Kidney epithelial cell (primary cell): ENCODE measurements at regions not wholly inside any gene's neighbourhood (a gene's known extent, or its start where the extent isn't known, plus 50 kb on each side); places are given as distances from the start of the nearest gene placed in this dataset.

ENCODE experiments used
- DNase-seq: peaks from one replicate; pipeline ENCODE4 v3.0.0-alpha.2; 2010; ENCODE audit warnings: low read depth
- H3K27me3 ChIP-seq: 2 replicates; pipeline ENCODE4 v1.6.0; 2011; ENCODE audit warnings: low read length; ENCODE audit not compliant: control insufficient read depth, insufficient read depth
- H3K36me3 ChIP-seq: 2 replicates; pipeline ENCODE4 v1.5.1; 2011; ENCODE audit warnings: low read length; ENCODE audit not compliant: control insufficient read depth, insufficient read depth
- H3K4me3 ChIP-seq: 2 replicates; pipeline ENCODE4 v1.5.1; 2011; ENCODE audit warnings: low read depth, mild to moderate bottlenecking, control low read depth, low read length
- TF ChIP-seq, protein P1 (sequence below): IDR thresholded peaks from 2 replicates; pipeline ENCODE4 v1.5.1; 2011; ENCODE audit warnings: mild to moderate bottlenecking, moderate library complexity, low read length, control low read depth, inconsistent platforms; ENCODE audit not compliant: insufficient read depth, poor library complexity, severe bottlenecking

DNA sequence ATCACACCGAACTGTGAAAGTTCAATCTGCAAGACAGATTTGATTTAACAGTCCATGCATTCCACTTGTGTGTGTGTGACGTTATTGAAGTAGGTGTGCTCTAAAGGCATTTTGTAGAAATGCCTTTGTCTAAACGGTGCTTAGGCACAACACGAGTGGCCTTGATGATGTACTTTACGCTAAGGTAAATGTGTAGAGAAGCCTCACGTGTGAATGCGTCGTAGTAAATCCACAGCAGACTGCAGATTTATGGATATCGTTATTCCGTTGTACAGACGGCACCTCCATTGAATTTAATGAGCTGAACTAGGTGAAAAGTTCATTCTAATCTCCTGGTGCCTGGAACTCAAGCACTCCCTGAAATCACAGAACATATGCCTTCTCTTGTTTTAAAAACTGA is 202.8 kb upstream of the STXBP6 start:
- Histone ChIP-seq H3K4me3 (no peak overlapping the region), H3K36me3 (no peaks in the 10 kb centered on the region), H3K27me3 (no peaks in the 10 kb centered on the region)
- TF ChIP-seq, protein P1, sequence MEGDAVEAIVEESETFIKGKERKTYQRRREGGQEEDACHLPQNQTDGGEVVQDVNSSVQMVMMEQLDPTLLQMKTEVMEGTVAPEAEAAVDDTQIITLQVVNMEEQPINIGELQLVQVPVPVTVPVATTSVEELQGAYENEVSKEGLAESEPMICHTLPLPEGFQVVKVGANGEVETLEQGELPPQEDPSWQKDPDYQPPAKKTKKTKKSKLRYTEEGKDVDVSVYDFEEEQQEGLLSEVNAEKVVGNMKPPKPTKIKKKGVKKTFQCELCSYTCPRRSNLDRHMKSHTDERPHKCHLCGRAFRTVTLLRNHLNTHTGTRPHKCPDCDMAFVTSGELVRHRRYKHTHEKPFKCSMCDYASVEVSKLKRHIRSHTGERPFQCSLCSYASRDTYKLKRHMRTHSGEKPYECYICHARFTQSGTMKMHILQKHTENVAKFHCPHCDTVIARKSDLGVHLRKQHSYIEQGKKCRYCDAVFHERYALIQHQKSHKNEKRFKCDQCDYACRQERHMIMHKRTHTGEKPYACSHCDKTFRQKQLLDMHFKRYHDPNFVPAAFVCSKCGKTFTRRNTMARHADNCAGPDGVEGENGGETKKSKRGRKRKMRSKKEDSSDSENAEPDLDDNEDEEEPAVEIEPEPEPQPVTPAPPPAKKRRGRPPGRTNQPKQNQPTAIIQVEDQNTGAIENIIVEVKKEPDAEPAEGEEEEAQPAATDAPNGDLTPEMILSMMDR, result no peak
- DNase-seq, result no peak

DNA sequence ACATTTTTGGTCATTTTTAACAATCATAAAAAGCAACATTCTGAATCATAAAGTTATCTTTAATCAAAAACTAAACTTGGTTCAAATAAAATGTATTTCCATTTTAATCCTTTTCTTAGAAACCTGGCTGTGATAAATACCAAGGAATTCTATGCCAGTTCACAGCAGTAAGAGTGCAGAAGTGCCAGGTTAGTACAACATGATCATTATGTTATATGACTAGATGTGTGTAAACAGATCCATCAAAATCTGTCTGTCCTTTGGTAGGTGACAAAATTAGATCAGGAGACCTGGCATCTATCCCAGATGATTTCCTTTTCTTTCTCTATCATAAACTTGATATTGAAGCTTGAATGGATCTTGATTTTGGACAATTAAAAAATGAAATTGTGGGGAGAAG is 200.6 kb upstream of the STXBP6 start:
- no peak overlapping the region for H3K4me3 ChIP-seq
- DNase-seq, result no peak

DNA sequence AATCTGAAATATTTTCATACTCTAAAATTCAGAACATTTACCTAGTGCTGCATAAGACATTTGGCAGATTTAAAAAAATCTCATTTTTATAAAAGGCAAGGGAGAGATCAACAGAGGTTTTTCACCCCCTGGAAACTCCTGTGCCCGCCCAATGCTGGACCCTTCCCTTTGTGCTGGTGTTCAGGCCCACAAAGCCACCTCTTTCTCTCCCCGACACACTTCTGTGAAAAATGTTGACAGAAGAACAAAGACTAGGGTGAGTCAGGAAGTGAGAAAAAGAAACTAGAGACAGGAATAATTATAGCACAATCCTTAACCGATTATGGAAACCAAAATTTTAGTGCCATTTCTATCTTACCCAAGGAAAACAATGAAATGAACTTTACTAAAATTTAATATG is 197.7 kb upstream of the STXBP6 start:
- Histone ChIP-seq H3K27me3 (no peaks in the 10 kb centered on the region), H3K36me3 (no peaks in the 10 kb centered on the region), H3K4me3 (no peak overlapping the region)
- TF ChIP-seq, protein P1, result no peak
- no peak for DNase-seq

More for the DNA sequence above, 200.6 kb upstream of the STXBP6 start:
- Histone ChIP-seq H3K27me3 (no peaks in the 10 kb centered on the region), H3K36me3 (no peaks in the 10 kb centered on the region)
- TF ChIP-seq, protein P1, result no peak

DNA sequence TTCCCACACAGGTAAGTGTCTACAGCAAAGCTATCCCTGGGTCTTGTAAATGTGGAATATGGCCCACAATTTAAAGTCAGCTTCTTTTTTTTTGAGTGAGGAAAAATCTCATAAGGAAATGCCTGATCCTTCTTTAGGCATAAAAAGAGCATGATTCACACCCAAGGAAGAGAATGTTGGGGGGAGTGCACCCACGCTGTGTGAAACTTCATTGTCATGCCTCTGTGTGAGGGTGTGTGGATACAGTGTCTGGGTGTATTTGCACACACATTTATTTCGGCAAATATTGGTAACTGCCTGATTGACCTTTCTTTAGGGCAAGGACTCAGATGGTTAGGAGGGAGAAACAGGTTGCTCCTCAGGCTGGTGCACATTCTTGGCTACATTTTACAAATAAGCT is 196.8 kb upstream of the STXBP6 start:
- Histone ChIP-seq H3K27me3 (no peaks in the 10 kb centered on the region), H3K4me3 (no peak overlapping the region), H3K36me3 (no peaks in the 10 kb centered on the region)
- TF ChIP-seq, protein P1, result no peak
- no peak for DNase-seq

DNA sequence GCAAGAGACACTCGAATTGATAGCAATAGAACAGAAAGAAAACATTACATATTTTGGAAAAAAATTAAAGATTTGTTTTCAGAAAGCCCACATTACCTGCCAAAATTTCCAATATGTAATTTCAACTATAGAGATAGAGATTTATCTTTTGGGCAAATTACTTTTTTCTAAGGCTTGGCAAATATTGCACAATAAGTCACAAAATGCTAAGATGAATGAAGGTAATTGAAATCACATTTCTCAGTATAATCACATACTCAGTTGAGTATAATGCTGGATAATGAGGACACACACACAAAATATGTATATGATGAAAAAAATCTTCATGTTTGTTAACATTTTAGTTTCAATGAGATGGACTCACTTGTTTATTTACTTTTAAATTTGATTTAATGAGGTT is 189.2 kb upstream of the STXBP6 start:
- Histone ChIP-seq H3K4me3 (no peak overlapping the region), H3K36me3 (no peaks in the 10 kb centered on the region), H3K27me3 (no peaks in the 10 kb centered on the region)
- TF ChIP-seq, protein P1, result no peak
- DNase-seq, result no peak

DNA sequence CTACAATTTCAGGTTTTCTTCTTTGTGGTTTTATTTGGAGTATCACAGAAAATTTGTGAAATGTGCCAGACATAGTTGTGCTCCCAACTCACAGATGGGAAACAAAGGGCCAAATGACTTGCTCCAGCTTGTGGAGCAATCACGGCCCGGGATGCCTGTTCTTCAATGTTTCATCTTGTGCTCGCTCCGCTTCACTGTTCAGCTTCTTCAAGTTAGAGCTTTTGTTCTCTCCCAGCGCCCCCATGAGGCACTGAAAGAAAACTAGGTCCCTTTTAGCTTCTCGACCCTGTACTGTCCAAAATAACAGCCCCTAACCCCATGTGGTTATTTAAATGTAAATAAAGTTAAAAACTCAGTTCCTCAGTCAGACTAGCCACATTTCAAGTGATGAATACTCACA is 187.9 kb upstream of the STXBP6 start:
- TF ChIP-seq, protein P1, result peak; percentile 24
- no peaks in the 10 kb centered on the region for H3K36me3 ChIP-seq
- no peak for DNase-seq
- no peak overlapping the region for H3K4me3 ChIP-seq
- H3K27me3 ChIP-seq, result no peaks in the 10 kb centered on the region
